ENCODE measurements at regions not wholly inside any gene's neighbourhood (a gene's known extent, or its start where the extent isn't known, plus 50 kb on each side); places are given as distances from the start of the nearest gene placed in this dataset.

GRCh38 chr12:107600581-107601144, 84.9 kb upstream of the PWP1 start:
- POLR2A ChIA-PET, result no interaction called here
- H3K4me3 ChIP-seq (ENCODE audit: low read depth, low read length), result no peak overlapping the region
- CTCF ChIA-PET, result interaction anchor here (1.0 kb wide), 1 partner anchor 10 kb away, joined by 6 read pairs; no protein-coding TSS in a partner anchor
- H3K9me3 ChIP-seq (ENCODE audit: control insufficient read depth, insufficient read depth, low read depth, low read length), result no peaks in the 10 kb centered on the region
- H3K4me1 ChIP-seq (ENCODE audit: control insufficient read depth, insufficient read depth, low read length), result no peaks in the 10 kb centered on the region
- TF ChIP-seq ZNF341 (tag by site-specific recombination; IDR thresholded peaks at IDR 0.05; ENCODE audit: low read depth) (no peak), ZNF157 (tag by site-specific recombination; IDR thresholded peaks at IDR 0.05) (no peak), ZNF623 (tag by site-specific recombination; IDR thresholded peaks at IDR 0.05) (no peak), ZBTB8A (tag by site-specific recombination; IDR thresholded peaks at IDR 0.05) (no peak), ZNF394 (tag by site-specific recombination; IDR thresholded peaks at IDR 0.05; ENCODE audit: borderline replicate concordance) (no peak), TSHZ1 (tag by site-specific recombination; IDR thresholded peaks at IDR 0.05; ENCODE audit: borderline replicate concordance) (no peak), ZNF404 (tag by site-specific recombination; IDR thresholded peaks at IDR 0.05) (no peak), ZXDB (tag by site-specific recombination; IDR thresholded peaks at IDR 0.05) (no peak), TRIM28 (IDR thresholded peaks at IDR 0.05; ENCODE audit: borderline replicate concordance, low read length) (no peak), ZBTB49 (tag by site-specific recombination; IDR thresholded peaks at IDR 0.05; ENCODE audit: low read depth) (no peak), ZNF133 (tag by site-specific recombination; IDR thresholded peaks at IDR 0.05) (no peak)
- H3K27ac ChIP-seq (ENCODE audit: extremely low read depth, low read depth, low read length), result no peak overlapping the region
- no peaks in the 10 kb centered on the region for H3K36me3 ChIP-seq (ENCODE audit: control insufficient read depth in 2 of 2, insufficient read depth in 1 of 2, low read length in 2 of 2)

- ChIA-PET POLR2A (no interaction called here), CTCF (interaction anchor here (1.0 to 2.7 kb wide), 3 partner anchors 9 to 471 kb away, joined by 3 to 11 read pairs (median 3); no protein-coding TSS in a partner anchor)
- no peak overlapping the region for H3K27ac ChIP-seq (ENCODE audit: extremely low read depth, low read depth, low read length)
- H3K9me3 ChIP-seq (ENCODE audit: control insufficient read depth, insufficient read depth, low read depth, low read length), result no peaks in the 10 kb centered on the region
- H3K4me1 ChIP-seq (ENCODE audit: control insufficient read depth, insufficient read depth, low read length), result no peaks in the 10 kb centered on the region
- H3K4me3 ChIP-seq (ENCODE audit: low read depth, low read length), result no peak overlapping the region
- no peaks in the 10 kb centered on the region for H3K36me3 ChIP-seq (ENCODE audit: control insufficient read depth in 2 of 2, insufficient read depth in 1 of 2, low read length in 2 of 2)
- TF ChIP-seq ZNF394 (tag by site-specific recombination; IDR thresholded peaks at IDR 0.05; ENCODE audit: borderline replicate concordance) (no peak), ZNF174 (tag by site-specific recombination; IDR thresholded peaks at IDR 0.05) (no peak), ZBTB6 (tag by site-specific recombination; IDR thresholded peaks at IDR 0.05) (no peak), ZNF223 (tag by site-specific recombination; IDR thresholded peaks at IDR 0.05) (no peak), ZNF843 (tag by site-specific recombination; IDR thresholded peaks at IDR 0.05) (no peak), ZNF155 (tag by site-specific recombination; IDR thresholded peaks at IDR 0.05) (no peak), ZFP41 (tag by site-specific recombination; IDR thresholded peaks at IDR 0.05; ENCODE audit: borderline replicate concordance) (no peak), WT1 (tag by site-specific recombination; IDR thresholded peaks at IDR 0.05) (no peak), ZNF580 (tag by site-specific recombination; IDR thresholded peaks at IDR 0.05) (no peak), ZNF280C (tag by site-specific recombination; IDR thresholded peaks at IDR 0.05) (no peak), ZNF791 (tag by site-specific recombination; IDR thresholded peaks at IDR 0.05) (no peak), ZNF341 (tag by site-specific recombination; IDR thresholded peaks at IDR 0.05; ENCODE audit: low read depth) (no peak), ZNF530 (tag by site-specific recombination; IDR thresholded peaks at IDR 0.05; ENCODE audit: low read depth) (no peak), ZNF169 (tag by site-specific recombination; IDR thresholded peaks at IDR 0.05) (no peak), ZNF654 (tag by site-specific recombination; IDR thresholded peaks at IDR 0.05; ENCODE audit: low read depth) (no peak)
These were observed 83.2 kb upstream of the PWP1 start for GRCh38 chr12:107602446-107602845.
